ENCODE measurements at regions not wholly inside any gene's neighbourhood (a gene's known extent, or its start where the extent isn't known, plus 50 kb on each side); places are given as distances from the start of the nearest gene placed in this dataset.

DNA sequence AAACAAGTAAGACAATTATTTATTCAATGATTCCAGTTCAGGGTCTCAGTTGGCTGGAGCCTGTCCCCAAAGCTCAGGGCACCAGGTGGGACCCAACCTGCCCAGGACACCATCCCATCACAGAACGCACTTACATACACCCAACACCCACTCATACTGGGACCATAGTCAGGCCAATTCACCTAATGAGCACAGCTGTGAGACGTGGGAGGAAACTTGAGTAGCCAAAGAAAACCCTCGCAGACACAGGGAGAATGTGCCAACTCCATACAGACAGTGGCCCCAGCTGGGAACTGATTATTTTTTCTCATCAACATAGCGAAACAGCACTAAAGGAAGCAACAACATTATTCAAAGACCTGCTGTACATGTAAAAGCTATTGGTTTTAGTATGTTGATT lies 58.6 kb upstream of the DOK5 start:
- Histone ChIP-seq H3K36me3 (ENCODE audit: control insufficient read depth in 2 of 3, insufficient read depth in 3 of 3, low read length in 3 of 3) (no peaks in the 10 kb centered on the region), H3K9ac (ENCODE audit: low read length in 3 of 3) (no peak overlapping the region), H3K4me1 (ENCODE audit: control insufficient read depth in 2 of 3, insufficient read depth in 2 of 3, low read depth in 1 of 3, low read length in 3 of 3) (no peaks in the 10 kb centered on the region), H3K27me3 (ENCODE audit: control insufficient read depth, insufficient read depth, low read length) (no peaks in the 10 kb centered on the region), H3K9me3 (ENCODE audit: control insufficient read depth in 2 of 3, insufficient read depth in 1 of 3, low read length in 3 of 3) (no peaks in the 10 kb centered on the region), H3K27ac (ENCODE audit: low read depth in 2 of 2, low read length in 2 of 2) (no peak overlapping the region), H3K4me3 (ENCODE audit: low read length in 3 of 3) (no peak overlapping the region)
- DNase-seq = no peak
- FAIRE-seq = no peak
- intact Hi-C loops (cut with DNase I) = no loop called here
- TF ChIP-seq, protein P1, sequence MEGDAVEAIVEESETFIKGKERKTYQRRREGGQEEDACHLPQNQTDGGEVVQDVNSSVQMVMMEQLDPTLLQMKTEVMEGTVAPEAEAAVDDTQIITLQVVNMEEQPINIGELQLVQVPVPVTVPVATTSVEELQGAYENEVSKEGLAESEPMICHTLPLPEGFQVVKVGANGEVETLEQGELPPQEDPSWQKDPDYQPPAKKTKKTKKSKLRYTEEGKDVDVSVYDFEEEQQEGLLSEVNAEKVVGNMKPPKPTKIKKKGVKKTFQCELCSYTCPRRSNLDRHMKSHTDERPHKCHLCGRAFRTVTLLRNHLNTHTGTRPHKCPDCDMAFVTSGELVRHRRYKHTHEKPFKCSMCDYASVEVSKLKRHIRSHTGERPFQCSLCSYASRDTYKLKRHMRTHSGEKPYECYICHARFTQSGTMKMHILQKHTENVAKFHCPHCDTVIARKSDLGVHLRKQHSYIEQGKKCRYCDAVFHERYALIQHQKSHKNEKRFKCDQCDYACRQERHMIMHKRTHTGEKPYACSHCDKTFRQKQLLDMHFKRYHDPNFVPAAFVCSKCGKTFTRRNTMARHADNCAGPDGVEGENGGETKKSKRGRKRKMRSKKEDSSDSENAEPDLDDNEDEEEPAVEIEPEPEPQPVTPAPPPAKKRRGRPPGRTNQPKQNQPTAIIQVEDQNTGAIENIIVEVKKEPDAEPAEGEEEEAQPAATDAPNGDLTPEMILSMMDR (IDR thresholded peaks at IDR 0.05; ENCODE audit: borderline replicate concordance, extremely low read depth, insufficient read depth) = no peak

- DNase-seq = no peak
- Histone ChIP-seq H3K9me3 (ENCODE audit: control insufficient read depth in 2 of 3, insufficient read depth in 1 of 3, low read length in 3 of 3) (peaks cover 0 to 2% (median 0%) of the 10 kb centered on the region in 3 donors), H3K9ac (ENCODE audit: low read length in 3 of 3) (no peak overlapping the region), H3K4me1 (ENCODE audit: control insufficient read depth in 2 of 3, insufficient read depth in 2 of 3, low read depth in 1 of 3, low read length in 3 of 3) (no peaks in the 10 kb centered on the region), H3K4me3 (ENCODE audit: low read length in 3 of 3) (no peak overlapping the region), H3K27ac (ENCODE audit: low read depth in 2 of 2, low read length in 2 of 2) (no peak overlapping the region), H3K27me3 (ENCODE audit: control insufficient read depth, insufficient read depth, low read length) (no peaks in the 10 kb centered on the region), H3K36me3 (ENCODE audit: control insufficient read depth in 2 of 3, insufficient read depth in 3 of 3, low read length in 3 of 3) (no peaks in the 10 kb centered on the region)
- TF ChIP-seq, protein P1 (IDR thresholded peaks at IDR 0.05; ENCODE audit: borderline replicate concordance, extremely low read depth, insufficient read depth) = no peak
- intact Hi-C loops (cut with DNase I) = no loop called here
- FAIRE-seq = no peak
These were observed 55.9 kb upstream of the DOK5 start for GRCh38 chr20:54419531-54419930.
